HFF-Myc (cell line): ENCODE measurements at regions not wholly inside any gene's neighbourhood (a gene's known extent, or its start where the extent isn't known, plus 50 kb on each side); places are given as distances from the start of the nearest gene placed in this dataset.

Experiments
- DNase-seq: peaks from one replicate; pipeline ENCODE4 v3.0.0-alpha.2; 2011; ENCODE audit warnings: low read depth; ENCODE audit errors: extremely low read depth
- H3K4me3 ChIP-seq: replicated peaks from 2 replicates; pipeline ENCODE4 v1.5.1; 2011; ENCODE audit warnings: low read depth, mild to moderate bottlenecking, control low read depth, low read length
- TF ChIP-seq, protein P1 (sequence below): IDR thresholded peaks from 2 replicates; pipeline ENCODE4 v1.5.1; 2012; ENCODE audit warnings: mild to moderate bottlenecking, low read depth, low read length, control low read depth; ENCODE audit errors: missing control alignments

DNA sequence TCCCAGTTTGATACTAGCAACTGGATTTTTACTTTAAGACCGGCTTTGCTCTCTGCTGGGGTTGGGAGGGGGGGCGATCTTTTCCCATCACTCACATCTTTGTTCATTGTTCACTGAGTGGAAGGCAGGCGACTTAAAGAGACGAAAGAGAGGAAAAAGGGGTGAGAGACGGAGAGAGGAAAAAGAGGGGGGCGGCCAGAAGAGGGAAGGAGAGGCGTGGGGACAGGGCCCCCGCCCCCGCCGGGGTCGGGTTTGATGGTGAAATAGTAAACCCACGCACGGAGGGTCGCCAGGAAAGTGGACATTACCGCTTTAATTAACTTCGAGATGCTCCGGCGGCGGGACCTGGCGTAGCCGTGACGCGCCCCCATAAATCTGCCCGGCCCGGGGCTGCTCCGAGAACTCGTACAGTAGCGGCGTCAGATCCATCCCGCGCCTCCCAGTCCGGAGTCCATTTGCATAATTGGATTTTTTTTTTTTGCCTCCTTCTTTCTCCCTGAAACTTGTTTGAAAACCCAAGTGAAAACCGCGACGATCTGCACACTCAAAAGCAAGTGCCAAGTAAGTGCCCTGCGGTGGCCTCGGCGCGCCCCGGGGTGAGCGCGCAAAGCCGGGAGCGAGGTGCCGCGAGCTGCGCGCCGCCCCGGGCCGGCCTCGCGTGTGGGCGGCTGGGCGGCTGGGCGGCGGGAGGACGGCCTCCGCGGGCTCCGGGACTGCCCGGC, 143.9 kb upstream of the ZNF536 start:
- DNase-seq = no peak
- TF ChIP-seq, protein P1, sequence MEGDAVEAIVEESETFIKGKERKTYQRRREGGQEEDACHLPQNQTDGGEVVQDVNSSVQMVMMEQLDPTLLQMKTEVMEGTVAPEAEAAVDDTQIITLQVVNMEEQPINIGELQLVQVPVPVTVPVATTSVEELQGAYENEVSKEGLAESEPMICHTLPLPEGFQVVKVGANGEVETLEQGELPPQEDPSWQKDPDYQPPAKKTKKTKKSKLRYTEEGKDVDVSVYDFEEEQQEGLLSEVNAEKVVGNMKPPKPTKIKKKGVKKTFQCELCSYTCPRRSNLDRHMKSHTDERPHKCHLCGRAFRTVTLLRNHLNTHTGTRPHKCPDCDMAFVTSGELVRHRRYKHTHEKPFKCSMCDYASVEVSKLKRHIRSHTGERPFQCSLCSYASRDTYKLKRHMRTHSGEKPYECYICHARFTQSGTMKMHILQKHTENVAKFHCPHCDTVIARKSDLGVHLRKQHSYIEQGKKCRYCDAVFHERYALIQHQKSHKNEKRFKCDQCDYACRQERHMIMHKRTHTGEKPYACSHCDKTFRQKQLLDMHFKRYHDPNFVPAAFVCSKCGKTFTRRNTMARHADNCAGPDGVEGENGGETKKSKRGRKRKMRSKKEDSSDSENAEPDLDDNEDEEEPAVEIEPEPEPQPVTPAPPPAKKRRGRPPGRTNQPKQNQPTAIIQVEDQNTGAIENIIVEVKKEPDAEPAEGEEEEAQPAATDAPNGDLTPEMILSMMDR = no peak
- no peak overlapping the region for H3K4me3 ChIP-seq

DNA sequence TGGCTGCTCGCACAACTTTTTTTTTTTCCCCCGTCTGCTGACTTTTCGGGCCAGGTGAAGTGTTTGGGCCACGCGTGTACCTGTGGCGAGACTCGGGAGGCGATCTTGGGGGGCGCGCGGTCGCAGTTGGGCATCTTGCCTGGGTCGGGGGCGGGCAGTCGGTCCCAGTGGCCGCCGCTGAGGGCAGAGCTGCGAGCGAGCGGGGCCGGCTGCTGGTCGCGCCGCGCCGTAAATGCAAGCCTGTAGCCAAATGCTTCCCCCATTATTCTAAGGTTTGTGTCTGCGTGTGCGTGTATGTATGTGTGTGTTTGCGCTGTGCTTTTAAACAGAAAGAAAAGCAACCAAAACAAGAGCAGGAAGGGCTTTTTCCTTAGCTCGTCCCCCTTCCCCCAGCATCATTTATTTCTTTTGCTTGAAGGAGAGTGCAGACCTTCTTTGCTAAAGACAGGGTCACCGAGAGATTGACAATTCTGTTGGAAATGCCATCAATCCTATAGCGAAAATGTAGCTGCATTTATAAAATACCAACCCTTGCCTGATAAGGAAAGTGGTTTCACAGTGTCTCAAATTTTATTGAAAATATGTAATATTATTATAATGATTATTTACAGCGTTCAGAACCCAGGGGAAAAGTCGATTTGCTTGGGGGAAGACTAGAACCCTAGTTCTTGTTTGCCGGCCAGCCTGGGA, 143.2 kb upstream of the ZNF536 start:
- no peak overlapping the region for H3K4me3 ChIP-seq
- TF ChIP-seq, protein P1 = no peak
- DNase-seq = no peak

DNA sequence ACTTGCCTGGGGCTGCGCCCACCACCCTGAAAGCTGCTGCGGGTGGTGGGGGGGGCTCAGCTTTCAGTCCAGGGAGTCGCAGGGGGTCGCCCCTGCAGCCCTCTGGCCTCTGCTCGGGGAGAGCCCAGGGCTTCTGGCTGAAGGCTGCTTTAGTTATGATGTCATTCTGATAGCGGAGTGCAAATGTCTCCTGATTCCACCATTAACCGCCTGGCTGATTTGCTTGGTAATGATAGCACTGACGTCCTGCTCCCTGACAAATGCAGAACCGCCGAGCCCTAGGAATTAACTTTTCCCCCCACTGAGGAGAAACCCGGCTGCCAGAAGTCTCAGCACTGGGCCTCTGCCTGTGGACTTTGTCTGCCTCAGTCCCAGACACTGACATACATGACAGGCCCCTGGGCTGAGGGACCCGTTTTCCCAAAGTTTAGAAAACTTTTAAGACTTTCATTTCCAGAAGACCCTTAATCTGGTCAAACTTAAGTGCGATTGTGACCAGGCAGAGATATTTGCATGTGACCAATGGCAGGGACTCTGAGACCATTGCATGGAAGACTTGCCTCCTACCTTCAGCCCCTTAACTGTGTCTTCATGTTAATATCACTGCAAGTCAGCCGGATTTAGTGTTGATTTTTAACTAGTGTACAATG, 142.5 kb upstream of the ZNF536 start:
- TF ChIP-seq, protein P1 = no peak
- H3K4me3 ChIP-seq = no peak overlapping the region
- no peak for DNase-seq

DNA sequence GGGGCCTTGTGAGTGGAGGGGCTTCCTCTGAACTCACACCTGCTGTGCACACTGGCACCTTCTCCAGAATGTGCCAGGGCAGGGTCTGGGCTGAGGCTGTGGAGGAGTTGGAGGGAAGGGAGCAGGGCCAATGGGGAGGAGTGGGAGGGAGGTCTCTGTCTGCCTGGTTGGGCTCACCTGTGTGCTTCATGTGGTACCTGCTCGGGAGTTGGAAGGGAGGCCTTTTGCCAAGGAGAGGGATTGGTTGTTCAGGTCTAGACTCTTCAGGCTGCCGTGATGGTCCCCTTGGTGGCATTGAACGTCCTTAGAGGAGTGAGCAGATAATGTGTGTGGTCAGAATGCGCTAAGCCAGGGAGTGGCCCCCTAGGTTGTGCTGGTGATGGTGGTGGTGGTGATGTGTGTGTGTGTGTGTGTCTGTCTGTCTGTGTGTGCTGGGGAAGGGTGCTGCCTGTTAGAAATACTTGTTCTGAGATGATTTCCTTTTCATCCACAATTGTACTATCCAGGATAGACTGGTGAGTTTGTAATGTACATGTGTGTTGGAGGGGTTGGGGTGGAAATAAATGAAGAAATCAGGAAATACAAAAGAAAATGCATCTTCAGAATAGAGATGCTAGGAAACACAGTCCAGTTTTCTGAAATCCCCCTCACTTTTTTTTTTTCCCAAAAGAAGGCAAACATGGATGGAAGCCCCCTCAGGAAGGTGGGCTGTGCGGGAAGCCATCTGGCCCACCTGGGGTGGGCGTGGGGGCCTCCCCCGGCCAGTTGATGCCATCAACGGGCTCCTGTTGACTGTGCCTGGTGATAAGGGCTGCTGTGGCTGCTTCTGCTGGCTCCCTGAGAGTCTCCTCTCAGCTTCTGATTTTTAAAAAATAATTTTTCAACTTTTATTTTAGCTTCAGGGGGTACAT, 140.5 kb upstream of the ZNF536 start:
- TF ChIP-seq, protein P1 = no peak
- no peak for DNase-seq
- no peak overlapping the region for H3K4me3 ChIP-seq

DNA sequence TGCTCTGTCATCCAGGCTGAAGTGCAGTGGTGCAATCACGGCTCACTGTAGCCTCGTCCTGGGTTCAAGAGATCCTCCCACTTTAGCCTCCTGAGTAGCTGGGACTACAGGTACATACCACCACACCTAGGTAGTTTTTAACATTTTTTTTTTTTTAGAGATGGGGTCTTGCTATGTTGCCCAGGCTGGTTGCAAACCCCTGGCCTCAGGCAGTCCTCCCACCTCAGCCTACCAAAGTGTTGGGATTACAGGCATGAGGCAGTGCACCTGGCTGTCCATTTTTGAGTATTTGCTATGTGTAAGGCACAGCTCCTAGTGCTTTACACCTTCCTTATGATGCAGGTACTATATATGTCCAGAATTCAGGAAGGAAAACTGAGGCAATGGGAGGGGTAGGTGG, 138.8 kb upstream of the ZNF536 start:
- H3K4me3 ChIP-seq = no peak overlapping the region
- TF ChIP-seq, protein P1 = no peak
- no peak for DNase-seq

DNA sequence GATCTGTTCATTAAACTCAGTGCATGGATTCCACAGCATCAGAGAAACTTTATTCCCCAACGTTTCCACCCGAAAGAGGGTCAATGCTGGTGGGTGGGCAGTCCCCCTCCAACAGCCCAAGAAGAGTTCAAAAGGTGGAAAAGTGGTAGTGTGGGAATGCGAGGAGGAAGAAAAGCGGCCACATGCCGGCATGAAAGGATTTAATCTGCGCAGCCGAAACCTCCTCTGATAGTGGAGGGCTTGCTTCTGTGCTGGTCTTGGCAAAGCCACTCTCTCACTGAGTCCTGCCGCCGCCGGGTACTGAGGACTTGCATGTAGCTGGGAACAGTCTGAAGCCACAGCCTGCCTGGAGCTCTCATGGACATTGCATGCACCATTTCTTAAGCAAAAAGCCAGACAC, 136.2 kb upstream of the ZNF536 start:
- no peak overlapping the region for H3K4me3 ChIP-seq
- TF ChIP-seq, protein P1 = no peak
- DNase-seq = no peak
